Spleen (tissue), 11 donors: ENCODE measurements at regions not wholly inside any gene's neighbourhood (a gene's known extent, or its start where the extent isn't known, plus 50 kb on each side); places are given as distances from the start of the nearest gene placed in this dataset.

Source experiments
- DNase-seq: peaks from one replicate; pipeline ENCODE4 v3.0.0-alpha.2; 2020
- H3K27ac ChIP-seq, 8 donors: fragments of 200-600 bp; sonication (generic) in 7 of 8; 1 replicate in 4 of 8; 2 replicates in 4 of 8; pipeline versions ENCODE4 v1.5.0 to v1.8.0; 2016 to 2021; ENCODE audit warnings: inconsistent platforms in 4 of 8, mild to moderate bottlenecking in 4 of 8, moderate library complexity in 1 of 8
- H3K27me3 ChIP-seq, 7 donors: fragments of 200-600 bp; sonication (generic) in 6 of 7; replicated peaks in 1 of 7; 1 replicate in 4 of 7; 2 replicates in 3 of 7; pipeline versions ENCODE4 v1.5.0 to v1.8.0; 2016 to 2021; ENCODE audit warnings: inconsistent platforms in 3 of 7, mild to moderate bottlenecking in 1 of 7
- H3K36me3 ChIP-seq, 6 donors: fragments of 200-600 bp; sonication (generic) in 5 of 6; 1 replicate in 4 of 6; 2 replicates in 2 of 6; pipeline versions ENCODE4 v1.5.0 to v1.8.0; 2016 to 2021; ENCODE audit warnings: inconsistent platforms in 2 of 6
- H3K4me1 ChIP-seq, 6 donors: fragments of 200-600 bp; sonication (generic) in 5 of 6; 1 replicate in 3 of 6; 2 replicates in 3 of 6; pipeline versions ENCODE4 v1.5.0 to v1.8.0; 2016 to 2021; ENCODE audit warnings: inconsistent platforms in 3 of 6
- H3K4me3 ChIP-seq, 8 donors: fragments of 200-600 bp; sonication (generic) in 7 of 8; 1 replicate in 4 of 8; 2 replicates in 4 of 8; pipeline versions ENCODE4 v1.5.0 to v1.8.0; 2016 to 2021; ENCODE audit warnings: inconsistent platforms in 4 of 8, mild to moderate bottlenecking in 4 of 8, moderate library complexity in 2 of 8
- H3K9me3 ChIP-seq, 8 donors: fragments of 200-600 bp; sonication (generic) in 7 of 8; 1 replicate in 4 of 8; 2 replicates in 4 of 8; pipeline versions ENCODE4 v1.5.0 to v1.8.0; 2016 to 2021; ENCODE audit warnings: inconsistent platforms in 4 of 8
- CTCF ChIP-seq, 11 experiments: fragments of 200-600 bp in 7 of 11; fragments of 450-650 bp in 4 of 11; sonication (generic) in 4 of 11; IDR thresholded peaks in 8 of 11; conservative IDR thresholded peaks in 3 of 11; 1 replicate in 7 of 11; 2 replicates in 4 of 11; pipeline versions ENCODE4 v1.4.0 to v1.8.0; 2016 to 2021; ENCODE audit warnings: antibody characterized with exemption in 11 of 11, inconsistent platforms in 4 of 11, mild to moderate bottlenecking in 1 of 11
- POLR2A ChIP-seq, 3 donors: fragments of 450-650 bp; IDR thresholded peaks; one replicate each; pipeline ENCODE4 v1.5.1; 2017; ENCODE audit warnings: antibody characterized with exemption in 3 of 3, mild to moderate bottlenecking in 1 of 3
- POLR2AphosphoS5 ChIP-seq, 3 donors: sonication (generic); formaldehyde crosslinking; IDR thresholded peaks; one replicate each; pipeline ENCODE4 v1.5.1; 2017; ENCODE audit warnings: antibody characterized with exemption in 3 of 3
- WGBS, 5 donors: extraction: QIAGEN DNeasy Blood & Tissue Kit in 3 of 5; methylation state at CpG; one replicate each; pipeline versions ENCODE4 v1.1.5 to v1.1.7; 2013 to 2018; 5-methylcytosine and 5-hydroxymethylcytosine counted together
- intact Hi-C: fragments of 100-400 bp; cut with DNase I; formaldehyde crosslinking; loops from one replicate; pipeline ENCODE4 v1.15.0; 2023; ENCODE audit warnings: low total_unique reads
- donor health status: healthy with polysubstance abuse.
- donor health status: DM: no; HTN: no; CAD: no; lungs with moderate emphysema.
- donor health status: DM: no; HTN: no; CAD: no.
- donor health status: Bipolar disorder and iron deficiency.
- donor health status: healthy.
- donor health status: DM: no; HTN: no; CAD: no.
- donor health status: DM: yes; HTN: yes; CAD: no.

DNA sequence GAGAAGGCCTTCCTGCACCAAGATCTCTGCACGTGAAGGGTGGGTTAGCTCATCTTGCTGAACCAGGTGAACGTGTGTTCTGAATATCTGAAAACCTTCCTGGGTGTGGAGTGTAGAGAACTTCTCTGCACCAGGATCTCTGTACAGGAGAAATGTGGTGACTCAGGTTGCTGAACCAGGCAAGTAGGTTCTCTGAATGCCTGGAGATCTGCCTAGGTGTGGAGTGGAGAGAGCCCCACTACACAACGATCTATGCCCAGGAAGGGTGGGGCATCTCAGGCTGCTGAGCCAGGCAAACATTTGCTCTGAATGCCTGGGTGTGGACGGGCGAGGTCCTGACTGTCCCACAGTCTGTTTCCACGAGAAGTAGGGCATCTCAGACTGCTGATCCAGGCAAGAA is 1002.3 kb upstream of the KCND2 start:
- no peak overlapping the region for H3K4me3 ChIP-seq
- intact Hi-C loops, result loop anchor here (10.0 kb wide), 1 partner anchor 994 kb away; no protein-coding TSS in a partner anchor
- no peak overlapping the region for H3K27ac ChIP-seq
- no peaks in the 10 kb centered on the region for H3K4me1 ChIP-seq
- no peaks in the 10 kb centered on the region for H3K36me3 ChIP-seq
- 65 to 87% (median 75%) methylated on average over 4 to 6 of the region's 6 CpGs for WGBS, 5 donors
- no peak for DNase-seq
- no peaks in the 10 kb centered on the region for H3K27me3 ChIP-seq
- H3K9me3 ChIP-seq, result no peaks in the 10 kb centered on the region
- TF ChIP-seq POLR2AphosphoS5 (IDR thresholded peaks at IDR 0.05) (no peak), POLR2A (IDR thresholded peaks at IDR 0.05) (no peak), CTCF (IDR thresholded peaks at IDR 0.05 in 8 of 11, conservative IDR thresholded peaks at IDR 0.05 in 3 of 11) (no peak)

- intact Hi-C loops, result loop anchor here (10.0 kb wide), 1 partner anchor 994 kb away; no protein-coding TSS in a partner anchor
- H3K4me3 ChIP-seq, result no peak overlapping the region
- no peaks in the 10 kb centered on the region for H3K36me3 ChIP-seq
- DNase-seq, result peak; percentile 36
- no peaks in the 10 kb centered on the region for H3K4me1 ChIP-seq
- H3K27me3 ChIP-seq, result no peaks in the 10 kb centered on the region
- no peaks in the 10 kb centered on the region for H3K9me3 ChIP-seq
- H3K27ac ChIP-seq, result no peak overlapping the region
- TF ChIP-seq CTCF (IDR thresholded peaks at IDR 0.05 in 8 of 11, conservative IDR thresholded peaks at IDR 0.05 in 3 of 11) (no peak), POLR2AphosphoS5 (IDR thresholded peaks at IDR 0.05) (no peak), POLR2A (IDR thresholded peaks at IDR 0.05) (no peak)
- 81 to 90% (median 84%) methylated on average over 7 to 9 of the region's 9 CpGs for WGBS, 5 donors
These were observed 1001.7 kb upstream of the KCND2 start for GRCh38 chr7:119271147-119271779.

GRCh38 chr7:119281181-119281846 is 991.7 kb upstream of the KCND2 start:
- no peak for DNase-seq
- Histone ChIP-seq H3K9me3 (no peaks in the 10 kb centered on the region), H3K4me3 (no peak overlapping the region), H3K4me1 (no peaks in the 10 kb centered on the region), H3K27me3 (no peaks in the 10 kb centered on the region), H3K27ac (no peak overlapping the region), H3K36me3 (no peaks in the 10 kb centered on the region)
- intact Hi-C loops, result no loop called here
- TF ChIP-seq POLR2A (IDR thresholded peaks at IDR 0.05), result no peak
- no peak for TF ChIP-seq POLR2AphosphoS5 (IDR thresholded peaks at IDR 0.05)
- TF ChIP-seq CTCF (IDR thresholded peaks at IDR 0.05 in 8 of 11, conservative IDR thresholded peaks at IDR 0.05 in 3 of 11), result no peak
- WGBS, 5 donors, result 62 to 74% (median 70%) methylated on average over 1 of the region's 1 CpG

GRCh38 chr7:119283353-119283752 is 989.6 kb upstream of the KCND2 start:
- Histone ChIP-seq H3K27me3 (no peaks in the 10 kb centered on the region), H3K36me3 (no peaks in the 10 kb centered on the region), H3K27ac (no peak overlapping the region), H3K4me3 (no peak overlapping the region), H3K4me1 (no peaks in the 10 kb centered on the region), H3K9me3 (no peaks in the 10 kb centered on the region)
- intact Hi-C loops, result no loop called here
- no peak for DNase-seq
- TF ChIP-seq CTCF (IDR thresholded peaks at IDR 0.05 in 8 of 11, conservative IDR thresholded peaks at IDR 0.05 in 3 of 11), result no peak
- no peak for TF ChIP-seq POLR2AphosphoS5 (IDR thresholded peaks at IDR 0.05)
- 82 to 91% (median 91%) methylated on average over 3 of the region's 3 CpGs for WGBS, 5 donors
